Gastrocnemius medialis (tissue), 4 donors: ENCODE measurements at regions not wholly inside any gene's neighbourhood (a gene's known extent, or its start where the extent isn't known, plus 50 kb on each side); places are given as distances from the start of the nearest gene placed in this dataset.

Experiments
- CTCF ChIP-seq, 5 experiments: fragments of 450-650 bp in 3 of 5; fragments of 200-600 bp in 2 of 5; sonication (generic) in 2 of 5; IDR thresholded peaks in 4 of 5; conservative IDR thresholded peaks in 1 of 5; 1 replicate in 4 of 5; 2 replicates in 1 of 5; pipeline ENCODE4 v1.5.1; 2016 to 2019; ENCODE audit warnings: antibody characterized with exemption in 5 of 5, mild to moderate bottlenecking in 3 of 5, moderate library complexity in 3 of 5
- POLR2A ChIP-seq, 2 donors: fragments of 450-650 bp; IDR thresholded peaks; one replicate each; pipeline ENCODE4 v1.6.1; 2017; ENCODE audit warnings: antibody characterized with exemption in 2 of 2, mild to moderate bottlenecking in 2 of 2, moderate library complexity in 2 of 2

GRCh38 chr1:181190364-181191035 lies 102.0 kb downstream of the IER5 start:
- TF ChIP-seq CTCF (IDR thresholded peaks at IDR 0.05 in 4 of 5, conservative IDR thresholded peaks at IDR 0.05 in 1 of 5) (no peak), POLR2A (IDR thresholded peaks at IDR 0.05) (no peak)
